Endothelial cell of umbilical vein (primary cell): ENCODE measurements at regions not wholly inside any gene's neighbourhood (a gene's known extent, or its start where the extent isn't known, plus 50 kb on each side); places are given as distances from the start of the nearest gene placed in this dataset.

Source experiments
- BruUV-seq: library from RNA; stranded (reverse); fragments of 400-500 nt; replicated peaks from 2 replicates; lab custom pipeline; 2021; lab: Mats Ljungman, UMichigan
- CTCF ChIA-PET: fragments of 300-600, 350-600 bp; sonication (Branson Sonifier 250); formaldehyde crosslinking; loops from one replicate; lab custom pipeline; 2021; ENCODE audit warnings: antibody characterized with exemption, inconsistent platforms; lab: Charles Lee
- POLR2A ChIA-PET: fragments of 300-600, 350-600 bp; sonication (Branson Sonifier 250); formaldehyde crosslinking; loops from one replicate; lab custom pipeline; 2021; ENCODE audit warnings: antibody characterized with exemption, inconsistent platforms; lab: Charles Lee
- DNase-seq: peaks from one replicate; pipeline ENCODE4 v3.0.0-alpha.2; 2011; ENCODE audit warnings: low read depth, low spot score
- FAIRE-seq: peaks from 2 replicates; lab custom pipeline; 2011; peaks lifted over from hg19 to GRCh38; lab: Jason Lieb, UNC
- H2AFZ ChIP-seq: 2 replicates; pipeline ENCODE4 v1.6.0; 2012; ENCODE audit warnings: low read depth, low read length, control low read depth, inconsistent platforms
- H3K27ac ChIP-seq: 2 replicates; pipeline ENCODE4 v1.5.1; 2011; ENCODE audit warnings: low read depth, mild to moderate bottlenecking, control low read depth, low read length, moderate library complexity; ENCODE audit not compliant: insufficient read depth
- H3K27me3 ChIP-seq, 2 experiments: 2 replicates each; pipeline versions ENCODE4 v1.6.0 to v1.6.1; 2011; ENCODE audit warnings: low read length in 2 of 2, mixed read lengths in 1 of 2; ENCODE audit not compliant: control insufficient read depth in 2 of 2, insufficient read depth in 2 of 2
- H3K36me3 ChIP-seq, 2 experiments: 2 replicates in 1 of 2; 3 replicates in 1 of 2; pipeline ENCODE4 v1.5.1; 2011; ENCODE audit warnings: low read length in 2 of 2, mild to moderate bottlenecking in 1 of 2, moderate library complexity in 1 of 2; ENCODE audit not compliant: control insufficient read depth in 2 of 2, insufficient read depth in 2 of 2; ENCODE audit errors: extremely low read depth in 1 of 2
- H3K4me1 ChIP-seq: 3 replicates; pipeline ENCODE4 v1.5.1; 2011; ENCODE audit warnings: mild to moderate bottlenecking, low read length; ENCODE audit not compliant: control insufficient read depth, insufficient read depth; ENCODE audit errors: extremely low read depth
- H3K4me2 ChIP-seq: 2 replicates; pipeline ENCODE4 v1.6.1; 2011; ENCODE audit warnings: low read length, control low read depth, mixed read lengths; ENCODE audit not compliant: insufficient read depth
- H3K4me3 ChIP-seq, 3 experiments: fragments of 200-600 bp in 1 of 3; sonication (generic), shearing (Covaris generic) in 1 of 3; replicated peaks in 1 of 3; 2 replicates each; pipeline ENCODE4 v1.5.1; 2011 to 2016; ENCODE audit warnings: control low read depth in 3 of 3, low read length in 3 of 3, mild to moderate bottlenecking in 2 of 3, inconsistent platforms in 1 of 3, low read depth in 1 of 3, moderate library complexity in 1 of 3; ENCODE audit not compliant: insufficient read depth in 1 of 3
- H3K79me2 ChIP-seq: 2 replicates; pipeline ENCODE4 v1.6.0; 2012; ENCODE audit warnings: low read length, inconsistent platforms; ENCODE audit not compliant: control insufficient read depth, insufficient read depth
- H3K9ac ChIP-seq: replicated peaks from 2 replicates; pipeline ENCODE3; 2011; ENCODE audit warnings: low read length, control low read depth; ENCODE audit not compliant: insufficient read depth; ENCODE audit errors: extremely low read depth
- H3K9me1 ChIP-seq: replicated peaks from 3 replicates; pipeline ENCODE4 v1.6.0; 2011; ENCODE audit warnings: mild to moderate bottlenecking, low read length; ENCODE audit not compliant: control insufficient read depth, insufficient read depth; ENCODE audit errors: extremely low read depth
- H3K9me3 ChIP-seq: replicated peaks from 2 replicates; pipeline ENCODE4 v1.5.1; 2012; ENCODE audit warnings: low read length, inconsistent platforms; ENCODE audit not compliant: control insufficient read depth, insufficient read depth
- H4K20me1 ChIP-seq: replicated peaks from 2 replicates; pipeline ENCODE3; 2011; ENCODE audit warnings: mild to moderate bottlenecking, low read length; ENCODE audit not compliant: control insufficient read depth, insufficient read depth; ENCODE audit errors: extremely low read depth
- CTCF ChIP-seq, 2 donors: IDR thresholded peaks; 1 replicate in 1 of 2; 2 replicates in 1 of 2; pipeline ENCODE4 v1.5.1; 2011; ENCODE audit warnings: low read length in 2 of 2, mild to moderate bottlenecking in 2 of 2, moderate library complexity in 2 of 2, control low read depth in 1 of 2, inconsistent platforms in 1 of 2, low read depth in 1 of 2; ENCODE audit not compliant: insufficient read depth in 1 of 2; ENCODE audit errors: extremely low read depth in 1 of 2
- EZH2 ChIP-seq: IDR thresholded peaks from 2 replicates; pipeline ENCODE4 v1.6.1; 2012; ENCODE audit warnings: borderline replicate concordance, low read depth, mild to moderate bottlenecking, moderate library complexity, low read length, inconsistent platforms; ENCODE audit not compliant: severe bottlenecking
- FOS ChIP-seq: IDR thresholded peaks from 2 replicates; pipeline ENCODE4 v1.6.1; 2011; ENCODE audit warnings: mild to moderate bottlenecking, low read length, moderate library complexity, borderline replicate concordance; ENCODE audit not compliant: insufficient read depth
- GATA2 ChIP-seq: IDR thresholded peaks from 2 replicates; pipeline ENCODE4 v1.7.0; 2011; ENCODE audit warnings: low read depth, mild to moderate bottlenecking, moderate library complexity, mixed read lengths, low read length; ENCODE audit not compliant: insufficient read length, insufficient read depth
- JUN ChIP-seq: IDR thresholded peaks from 2 replicates; pipeline ENCODE4 v1.6.1; 2011; ENCODE audit warnings: borderline replicate concordance, low read depth; ENCODE audit not compliant: insufficient read length, insufficient read depth
- MAX ChIP-seq: IDR thresholded peaks from 2 replicates; pipeline ENCODE4 v1.6.1; 2011; ENCODE audit not compliant: insufficient read depth, insufficient read length
- MYC ChIP-seq: IDR thresholded peaks from one replicate; pipeline ENCODE4 v1.6.1; 2011; ENCODE audit warnings: mild to moderate bottlenecking, low read depth, low read length
- POLR2A ChIP-seq: IDR thresholded peaks from 2 replicates; pipeline ENCODE4 v1.6.1; 2012; ENCODE audit warnings: low read depth, mild to moderate bottlenecking, control low read depth, low read length
- POLR2AphosphoS5 ChIP-seq: IDR thresholded peaks from 2 replicates; pipeline ENCODE4 v1.6.1; 2012; ENCODE audit warnings: low read depth, mild to moderate bottlenecking, control low read depth, low read length, moderate library complexity; ENCODE audit not compliant: insufficient read depth
- dilution Hi-C: fragments of 300-500 bp; cut with MboI; formaldehyde crosslinking; loops from one replicate; pipeline ENCODE4 v1.15.0; 2019; ENCODE audit warnings: low sequenced_read_pairs; ENCODE audit not compliant: extremely low pct_ligation_motif_present
- intact Hi-C: fragments of 100-400 bp; cut with micrococcal nuclease; formaldehyde crosslinking; loops from one replicate; pipeline ENCODE4 v1.10.0; 2022

- intact Hi-C loops (no loop called here), dilution Hi-C loops (no loop called here)
- FAIRE-seq = no peak
- Histone ChIP-seq H3K27me3 (no peaks in the 10 kb centered on the region), H3K9me3 (no peaks in the 10 kb centered on the region), H3K9me1 (no peaks in the 10 kb centered on the region), H3K36me3 (no peaks in the 10 kb centered on the region), H3K9ac (no peak overlapping the region), H4K20me1 (no peaks in the 10 kb centered on the region), H3K4me1 (peaks cover 18% of the 10 kb centered on the region), H3K27ac (no peak overlapping the region), H2AFZ (no peak overlapping the region), H3K4me3 (no peak overlapping the region), H3K79me2 (no peaks in the 10 kb centered on the region), H3K4me2 (no peak overlapping the region)
- POLR2A ChIA-PET = no interaction called here
- DNase-seq = no peak
- CTCF ChIA-PET = no interaction called here
- BruUV-seq = no TSS peak
- TF ChIP-seq FOS (no peak), MYC (no peak), CTCF (IDR thresholded peaks at IDR 0.05; ENCODE audit: extremely low read depth in 1 of 2, insufficient read depth in 1 of 2, low read depth in 1 of 2, low read length in 2 of 2) (no peak), JUN (no peak), EZH2 (no peak), POLR2AphosphoS5 (no peak), GATA2 (no peak), POLR2A (no peak), MAX (no peak)
Observed at GRCh38 chr10:43869669-43870322, 221.1 kb upstream of the ZNF32 start.
